NAMALWA (cell line): ENCODE measurements at regions not wholly inside any gene's neighbourhood (a gene's known extent, or its start where the extent isn't known, plus 50 kb on each side); places are given as distances from the start of the nearest gene placed in this dataset.

Source experiments
- DNase-seq: peaks from one replicate; pipeline ENCODE4 v3.0.0-alpha.2; 2015; ENCODE audit warnings: low spot score

DNA sequence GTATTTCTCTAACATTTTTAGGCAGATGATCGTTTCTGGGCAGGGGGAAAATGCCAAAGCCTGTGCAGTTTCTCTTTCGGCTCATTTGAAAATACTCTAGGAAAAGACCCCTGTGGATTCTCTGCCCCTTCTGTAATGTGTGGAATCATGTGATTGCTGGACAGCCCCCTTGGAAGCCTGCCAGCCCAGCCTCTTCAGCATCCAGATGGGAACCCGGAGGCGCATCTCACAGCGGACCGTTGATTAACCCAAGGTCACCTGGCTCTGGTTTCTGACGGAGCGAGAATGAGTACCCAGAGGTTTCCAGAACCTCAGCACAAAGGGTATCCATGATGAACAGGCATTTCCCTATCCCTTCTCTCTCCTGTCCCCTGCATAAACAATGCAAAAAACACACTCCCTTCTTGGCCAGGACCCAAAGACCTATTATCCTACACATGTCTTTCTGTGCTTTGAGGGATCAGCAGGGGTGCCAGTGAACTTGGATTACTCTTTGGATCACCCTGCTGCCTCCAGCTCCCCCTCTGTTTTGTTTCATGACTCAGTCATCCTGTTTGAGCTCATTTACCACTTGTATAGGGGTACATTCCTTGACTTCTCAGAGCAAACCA, 957.1 kb upstream of the RBFOX1 start:
- no peak for DNase-seq

DNA sequence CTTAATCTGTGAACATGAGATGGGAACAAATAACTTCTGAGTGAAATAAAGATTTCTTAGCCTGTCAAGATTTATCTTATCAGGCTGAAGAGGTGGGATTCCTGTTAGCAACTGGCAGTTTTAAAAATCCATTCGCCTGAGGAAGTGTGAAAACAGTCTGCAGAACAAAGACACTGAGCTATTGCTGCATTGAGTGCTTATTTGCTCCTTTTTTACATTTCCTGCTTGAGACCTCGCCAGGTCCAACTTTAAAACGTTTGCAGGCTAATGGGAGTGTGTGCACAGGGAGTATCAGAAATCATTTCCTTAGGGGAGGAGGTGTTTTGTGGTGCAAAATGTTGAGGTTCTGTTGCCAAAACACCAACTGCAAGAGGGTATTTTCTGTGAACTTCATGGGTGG, 957.8 kb upstream of the RBFOX1 start:
- no peak for DNase-seq

DNA sequence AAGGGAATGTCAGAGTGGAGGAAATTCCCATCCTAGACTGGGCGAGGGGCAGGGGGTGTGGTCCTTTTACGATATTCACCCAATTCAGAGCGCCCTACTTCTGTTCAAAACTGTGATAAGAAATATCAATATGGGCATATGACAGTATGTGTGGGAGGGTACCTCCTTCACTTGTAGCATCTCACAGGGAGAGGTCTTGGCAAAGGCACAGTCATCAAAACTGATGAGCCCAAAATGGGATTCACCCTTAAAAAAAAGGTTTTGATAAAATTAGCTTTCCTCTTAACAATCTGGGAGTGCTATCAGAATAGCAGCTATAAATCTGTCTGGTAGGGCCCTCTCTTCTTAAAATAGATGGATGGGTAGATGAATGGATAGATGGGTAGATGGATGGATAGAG, 967.8 kb upstream of the RBFOX1 start:
- no peak for DNase-seq

DNA sequence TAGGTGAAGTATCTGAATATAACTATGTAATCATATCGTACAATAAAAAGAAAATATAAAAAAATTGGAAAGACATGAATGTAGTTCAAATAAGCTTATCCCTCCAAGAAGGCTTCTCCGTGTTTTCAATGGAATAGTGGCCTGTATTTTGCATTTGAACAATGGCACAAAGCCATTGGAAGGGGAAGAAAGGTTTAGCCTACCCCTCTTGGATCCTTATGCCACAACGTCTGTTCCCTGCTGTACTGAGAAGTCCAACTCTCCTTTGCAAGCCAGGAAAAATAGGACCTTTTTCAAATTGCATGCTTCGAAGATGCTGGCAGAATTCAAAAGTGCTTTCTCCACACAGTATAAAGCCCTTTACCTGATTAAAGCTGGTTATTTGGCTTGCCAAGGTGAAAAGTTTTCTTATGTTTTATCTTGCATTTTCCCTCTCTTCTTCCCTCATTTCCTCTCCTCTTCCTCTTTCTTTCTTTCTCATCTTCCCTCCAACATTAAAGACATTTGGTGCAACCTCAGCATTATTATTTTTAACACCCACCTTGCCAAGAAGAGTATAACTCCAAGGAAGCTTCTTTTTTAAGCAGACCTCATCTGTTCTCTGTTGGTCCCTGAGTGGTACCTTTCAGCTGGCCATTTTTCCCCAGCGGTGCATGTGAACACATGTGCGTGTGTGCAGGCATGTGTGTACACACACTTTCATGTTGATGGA, 968.6 kb upstream of the RBFOX1 start:
- DNase-seq = no peak

DNA sequence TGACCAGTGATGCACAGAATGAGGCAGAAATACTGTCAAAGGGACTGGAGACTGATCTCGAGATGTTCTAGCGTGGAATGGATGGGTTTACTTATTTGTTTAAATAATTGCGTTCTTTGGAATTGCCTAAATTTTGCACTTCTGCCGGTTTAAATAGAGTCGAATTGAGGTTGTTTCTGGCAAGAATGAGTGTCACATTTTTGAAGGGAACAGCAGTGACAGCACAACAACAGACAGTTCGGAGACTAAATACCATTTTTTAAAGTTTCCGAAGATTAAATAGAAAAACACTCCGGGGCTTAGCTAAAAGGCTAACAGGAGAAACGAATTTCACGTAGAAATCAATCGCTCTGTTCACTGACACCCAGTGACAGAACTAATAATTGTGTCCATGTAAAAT, 969.2 kb upstream of the RBFOX1 start:
- DNase-seq = no peak

DNA sequence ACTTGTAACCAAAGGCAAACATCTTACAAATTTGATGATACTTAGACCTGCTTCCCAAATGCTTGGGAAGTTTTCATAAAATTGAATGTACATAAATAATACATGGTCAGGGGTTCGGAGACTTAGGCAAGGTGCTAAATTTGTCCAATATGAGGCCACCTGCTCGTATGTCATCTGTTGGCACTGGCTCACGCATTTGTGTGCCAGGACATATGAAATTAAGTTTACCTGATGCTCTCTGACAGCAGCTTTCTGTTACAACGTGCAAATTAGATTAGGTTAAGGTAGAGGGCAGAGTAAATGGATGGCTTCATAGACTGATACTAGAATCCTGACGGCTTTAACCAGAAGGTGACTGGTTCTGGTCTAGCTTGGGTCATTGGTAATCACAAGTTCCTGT, 970.3 kb upstream of the RBFOX1 start:
- DNase-seq = no peak

DNA sequence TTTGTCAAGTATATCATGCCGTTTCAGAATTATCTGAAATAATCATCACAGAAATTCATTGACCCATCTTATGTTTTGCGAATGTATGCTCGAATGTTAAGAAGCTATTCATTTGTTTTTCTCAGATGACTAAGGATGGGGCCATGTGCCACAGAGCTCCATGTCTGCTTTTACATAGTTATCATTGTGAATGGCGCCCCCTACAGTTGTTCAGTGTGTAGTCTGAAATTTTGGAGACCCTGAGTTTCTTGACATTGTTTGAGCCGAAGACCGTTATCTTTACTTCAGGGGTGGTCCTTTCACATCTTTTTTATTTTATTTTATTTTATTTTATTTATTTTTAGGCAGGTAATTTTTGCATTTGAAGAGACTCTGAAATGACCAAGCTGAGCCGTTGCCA, 972.0 kb upstream of the RBFOX1 start:
- DNase-seq = no peak

DNA sequence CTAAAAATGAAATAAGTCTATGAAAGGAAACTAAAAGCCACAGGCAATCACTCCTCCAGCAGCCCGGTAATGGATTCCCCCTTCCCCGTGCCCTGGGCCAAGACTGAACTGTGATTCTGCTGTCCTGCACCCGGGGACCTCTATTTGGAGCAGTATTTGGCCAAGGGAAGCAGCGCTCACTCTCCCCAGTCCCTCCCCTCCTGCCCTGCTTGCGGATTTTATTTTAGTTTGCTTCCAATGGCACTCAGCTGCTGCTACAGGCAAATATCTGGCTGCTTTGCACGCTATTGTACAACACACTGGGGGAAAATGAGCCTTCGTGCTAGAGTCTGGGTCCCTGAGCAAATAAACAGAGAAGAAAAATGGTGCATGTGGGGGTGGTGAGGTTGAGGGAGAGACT, 975.7 kb upstream of the RBFOX1 start:
- no peak for DNase-seq

DNA sequence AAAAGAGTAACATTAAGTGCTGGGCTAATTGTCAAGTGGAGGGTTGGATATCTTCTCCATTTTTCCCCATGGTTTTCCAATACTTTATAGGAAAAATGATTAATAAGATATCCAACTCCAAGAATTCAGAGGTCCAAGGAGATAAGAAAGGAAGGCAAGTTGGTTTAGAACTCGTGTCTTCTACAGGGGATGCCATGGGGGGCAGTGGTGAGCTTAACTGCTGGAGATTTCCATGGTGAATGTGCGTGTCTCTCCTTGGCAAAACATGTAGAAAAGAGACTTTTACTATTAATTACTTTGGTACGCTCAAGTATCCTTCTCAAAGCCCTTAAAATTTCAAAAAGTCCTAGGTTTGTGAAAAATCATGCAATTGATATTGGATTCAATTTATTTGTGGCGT, 982.9 kb upstream of the RBFOX1 start:
- no peak for DNase-seq

DNA sequence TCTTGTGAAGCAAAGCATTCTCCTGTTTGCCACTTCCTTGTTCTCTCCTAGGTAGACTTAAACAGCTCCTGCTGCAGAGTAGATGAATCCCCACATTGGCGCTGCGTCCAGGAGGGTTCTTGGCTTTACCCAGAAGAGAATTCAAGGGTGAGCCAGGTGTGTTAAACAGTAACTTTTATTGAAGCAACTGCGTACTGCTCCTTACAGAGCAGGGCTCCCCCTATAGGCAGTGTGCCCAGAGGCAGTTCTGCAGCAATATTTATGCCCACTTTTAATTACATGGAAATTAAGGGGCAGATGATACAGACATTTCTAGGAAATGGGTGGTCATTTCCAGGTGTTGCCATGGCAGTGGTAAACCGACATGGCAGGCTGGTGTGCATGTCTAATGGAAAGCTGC, 987.6 kb upstream of the RBFOX1 start:
- DNase-seq = no peak

DNA sequence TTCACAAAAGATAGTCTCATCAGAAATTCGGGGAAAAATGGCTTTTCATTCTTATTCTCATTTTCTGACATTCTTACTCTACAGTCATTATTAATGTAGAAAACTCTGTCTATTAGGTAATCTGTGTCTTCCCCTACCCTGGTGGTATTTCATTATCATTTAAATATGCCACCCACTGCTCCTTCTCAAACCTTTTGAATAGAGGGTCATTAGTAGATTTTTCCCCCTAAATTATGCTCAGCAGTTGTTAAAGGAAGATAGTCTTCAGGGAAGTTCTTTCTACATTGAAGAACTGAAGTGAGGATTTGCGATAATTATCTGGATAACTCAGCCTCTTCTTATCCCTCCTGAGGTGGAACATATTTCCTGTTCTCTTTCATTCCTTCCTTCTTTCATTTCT, 989.5 kb upstream of the RBFOX1 start:
- no peak for DNase-seq

DNA sequence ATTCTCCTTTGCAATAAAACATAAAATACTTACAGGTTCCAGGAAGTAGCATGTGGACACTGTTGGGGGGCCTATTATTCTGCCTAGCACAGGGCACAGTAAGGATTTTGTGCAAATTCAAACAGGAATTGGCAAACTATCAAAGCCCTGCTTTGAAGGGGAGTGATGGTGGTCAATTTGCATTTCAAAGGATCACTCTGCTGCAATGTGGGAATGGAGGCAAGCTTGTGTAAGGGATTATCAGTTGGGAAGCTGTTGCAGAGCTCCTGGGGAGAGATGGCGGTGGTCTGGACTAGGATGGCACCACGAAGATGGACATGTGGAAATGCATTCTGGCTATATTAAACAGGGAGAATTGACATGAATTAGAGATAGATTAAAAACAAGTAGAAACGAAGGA, 990.7 kb upstream of the RBFOX1 start:
- DNase-seq = no peak

DNA sequence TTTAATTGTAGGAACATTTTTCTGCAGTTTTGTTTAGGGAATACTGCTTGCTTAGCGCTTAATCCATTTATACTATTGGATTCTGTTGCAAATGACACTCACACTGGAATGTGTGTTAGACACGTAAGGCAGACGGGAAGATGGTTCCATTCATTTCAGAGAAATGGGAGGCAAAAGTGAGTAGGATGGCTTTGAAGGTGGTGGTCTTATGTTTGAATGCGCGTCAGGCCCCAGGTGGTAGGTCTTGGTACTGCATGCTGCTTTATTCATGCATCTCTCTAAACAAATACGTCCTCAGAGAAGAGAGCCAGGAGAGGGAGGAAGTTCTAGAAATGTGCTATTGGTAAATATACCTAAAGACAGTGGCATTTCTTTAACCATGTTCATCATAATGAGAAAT, 997.6 kb upstream of the RBFOX1 start:
- peak; percentile 42 for DNase-seq

DNA sequence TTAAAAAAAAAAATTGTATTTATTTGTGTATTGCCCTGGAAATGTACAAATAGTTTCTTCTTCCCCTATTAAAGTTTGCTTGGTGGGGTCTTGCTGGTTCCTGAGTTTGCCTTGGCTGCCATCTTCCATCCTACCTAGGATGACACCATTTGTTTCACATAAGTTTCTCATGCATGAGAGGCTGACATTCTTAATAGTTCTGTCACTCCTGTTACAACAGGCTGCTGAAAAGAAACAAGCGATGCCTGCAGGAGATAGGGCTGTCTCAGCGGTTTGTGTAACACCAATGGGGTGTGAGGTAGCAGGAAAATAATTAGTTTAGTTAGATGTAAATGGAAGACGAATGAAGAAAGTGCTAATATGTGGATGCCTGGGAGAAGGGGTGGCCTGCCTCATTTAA, 1000.9 kb upstream of the RBFOX1 start:
- DNase-seq = no peak

DNA sequence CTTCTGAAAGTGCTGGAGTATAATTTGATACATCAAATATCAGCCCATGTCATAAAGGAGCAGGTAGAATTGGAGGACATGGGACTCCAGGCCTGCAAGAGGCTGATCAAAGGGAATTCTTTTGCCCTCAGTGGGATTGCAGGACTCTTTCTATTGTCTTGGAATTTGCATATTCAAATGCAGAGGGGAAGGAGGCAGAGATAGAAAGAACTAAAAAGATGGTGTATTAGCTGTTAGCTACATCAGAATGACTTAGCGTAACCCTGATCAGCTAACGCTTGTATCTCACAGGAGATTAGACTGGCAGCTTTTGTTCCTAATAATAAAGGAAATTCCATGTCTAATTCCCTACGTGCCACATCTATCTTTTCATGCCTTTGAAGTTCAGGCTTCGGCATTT, 1014.7 kb upstream of the RBFOX1 start:
- no peak for DNase-seq

DNA sequence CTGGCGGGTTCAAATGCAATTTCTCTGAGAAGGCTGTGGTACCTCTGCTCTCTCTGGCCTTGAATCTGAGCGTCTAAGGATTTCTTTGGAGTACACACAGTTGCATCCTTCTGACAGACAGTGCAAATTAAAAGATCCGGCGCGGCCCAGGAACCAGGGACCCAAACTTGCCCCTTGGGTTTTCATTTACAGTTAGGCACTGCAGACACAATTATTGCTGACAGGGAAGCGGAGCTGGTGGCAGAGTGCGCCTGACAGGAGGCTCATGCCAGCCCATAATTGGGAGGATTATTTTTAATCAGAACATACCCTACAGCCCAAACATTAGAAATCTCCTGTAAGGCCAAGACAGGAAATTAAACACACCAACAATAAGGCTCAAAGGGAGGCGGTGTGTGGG, 1023.4 kb upstream of the RBFOX1 start:
- no peak for DNase-seq

DNA sequence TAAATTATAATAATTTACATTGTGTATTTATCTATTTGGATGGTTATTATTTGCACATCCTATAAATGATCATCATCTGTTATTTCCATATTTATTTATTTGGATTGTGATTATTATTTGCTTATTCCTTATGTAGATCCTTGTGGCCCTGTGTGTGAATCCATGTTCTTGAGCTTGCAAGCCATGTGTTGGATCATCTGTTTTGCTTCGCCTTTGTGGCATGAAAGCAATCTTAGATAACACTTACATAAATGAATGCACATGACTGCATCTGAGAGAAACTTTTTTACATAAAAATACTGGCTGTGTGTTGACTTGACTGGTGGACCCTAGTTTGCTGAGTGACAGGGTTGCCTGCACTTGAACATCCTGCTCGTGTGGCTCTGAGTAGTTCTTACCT, 1024.5 kb upstream of the RBFOX1 start:
- no peak for DNase-seq

DNA sequence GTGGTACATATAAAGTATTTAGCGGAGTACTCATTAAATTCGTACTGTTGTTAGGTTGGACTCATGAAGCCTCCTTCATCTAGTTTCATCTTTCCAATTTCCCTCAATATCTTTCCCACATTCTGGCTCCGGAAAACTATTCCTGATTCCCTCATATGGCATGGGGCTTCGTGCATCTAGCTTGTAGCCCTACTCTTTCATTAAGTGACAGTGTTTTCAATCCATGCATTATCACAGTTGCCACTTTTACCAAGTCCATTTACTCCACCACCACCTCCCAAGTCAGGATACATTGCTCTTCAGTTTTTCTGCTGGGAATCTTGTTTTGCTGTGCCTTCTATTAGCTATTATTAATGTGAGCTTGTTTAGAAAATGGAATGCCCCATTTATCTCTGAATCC, 1032.1 kb upstream of the RBFOX1 start:
- no peak for DNase-seq

DNA sequence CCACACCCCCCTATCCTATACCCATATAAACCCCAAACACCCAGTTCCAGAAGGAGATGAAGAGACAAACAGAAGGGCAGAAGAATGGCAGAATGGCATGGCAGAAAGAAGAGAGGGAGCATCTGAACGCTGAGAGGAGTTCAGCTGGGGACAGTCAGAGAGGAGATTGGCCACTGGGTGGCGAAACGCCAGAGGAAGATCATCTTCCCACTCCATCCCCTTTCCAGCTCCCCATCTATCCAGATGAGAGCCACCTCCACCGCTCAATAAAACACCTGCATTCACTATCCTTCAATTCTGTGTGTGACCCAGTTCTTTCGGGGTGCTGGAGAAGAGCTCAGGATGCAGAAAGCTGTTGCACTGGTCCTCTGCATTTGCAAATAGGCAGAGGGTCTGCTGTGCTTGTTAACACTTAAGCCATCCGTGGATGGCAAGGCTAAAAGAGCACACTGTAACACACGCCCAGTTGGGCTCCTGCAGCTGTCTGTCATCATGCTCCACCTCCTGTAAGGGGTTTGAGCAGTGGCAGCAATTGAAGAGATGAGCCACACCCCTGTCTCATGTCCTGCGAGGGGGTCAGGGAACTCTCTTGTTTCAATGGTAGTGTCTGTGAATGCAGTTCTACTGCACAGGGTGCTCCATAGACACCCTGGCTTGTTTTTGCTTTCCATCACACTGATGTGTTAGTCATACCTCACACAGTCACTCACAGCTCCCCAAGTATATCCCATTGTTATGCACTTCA, 1034.8 kb upstream of the RBFOX1 start:
- DNase-seq = no peak

DNA sequence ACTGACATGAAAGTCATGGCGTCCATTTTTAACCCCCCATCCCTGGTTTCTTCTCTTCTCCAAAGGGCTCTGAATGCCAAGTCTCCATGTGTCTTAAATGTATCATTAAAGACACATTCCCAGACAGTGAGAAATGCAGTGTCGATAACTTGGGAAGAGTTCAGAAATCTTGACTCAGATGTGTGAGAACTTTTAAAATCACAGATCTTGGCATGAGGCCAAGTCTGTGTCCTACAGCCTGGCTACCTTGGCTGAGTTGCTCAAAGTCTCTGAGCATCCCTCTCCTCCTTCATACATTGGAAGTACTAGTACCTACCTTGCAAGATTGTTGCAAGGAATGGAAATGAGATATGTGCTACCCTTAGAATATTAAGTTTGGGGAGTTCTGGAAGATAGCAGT, 1046.5 kb upstream of the RBFOX1 start:
- no peak for DNase-seq

DNA sequence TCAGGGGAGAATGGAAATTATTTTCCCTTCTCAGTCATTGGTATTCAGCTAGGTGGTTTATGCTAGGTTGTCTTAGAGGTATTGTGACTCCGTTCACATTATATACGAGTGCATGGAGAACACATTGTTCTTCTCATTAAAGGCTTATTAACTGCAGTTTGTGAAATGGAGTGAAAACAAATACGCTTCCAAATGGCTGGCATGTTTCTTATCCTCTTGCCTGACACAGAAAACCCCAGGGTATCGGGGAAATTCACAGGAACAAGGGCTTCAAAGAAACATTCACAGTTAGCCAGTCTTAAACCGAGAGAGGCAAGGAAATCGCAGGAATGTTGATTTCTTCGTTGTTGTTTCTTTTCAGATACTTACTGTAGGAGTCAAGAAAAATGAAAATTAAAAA, 1047.9 kb upstream of the RBFOX1 start:
- no peak for DNase-seq

DNA sequence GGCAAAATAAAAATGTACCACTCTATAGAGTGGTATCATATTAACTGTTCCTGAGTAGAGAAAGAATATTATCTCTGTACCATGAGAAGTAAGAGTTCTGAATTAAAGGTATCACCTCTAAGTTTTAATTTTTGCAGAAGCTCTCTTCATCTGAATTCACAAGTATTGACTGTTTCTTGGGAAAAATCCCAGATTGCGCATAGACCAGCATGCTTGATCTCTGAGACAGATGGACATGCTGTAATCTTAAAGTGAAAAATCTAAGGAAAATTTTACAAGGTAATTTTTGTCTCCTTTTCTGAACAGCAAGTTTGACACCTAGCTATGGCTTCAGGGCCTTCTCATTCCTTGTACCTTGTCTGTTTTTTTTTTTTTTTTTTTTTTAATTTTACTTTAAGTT, 1050.7 kb upstream of the RBFOX1 start:
- DNase-seq = no peak

DNA sequence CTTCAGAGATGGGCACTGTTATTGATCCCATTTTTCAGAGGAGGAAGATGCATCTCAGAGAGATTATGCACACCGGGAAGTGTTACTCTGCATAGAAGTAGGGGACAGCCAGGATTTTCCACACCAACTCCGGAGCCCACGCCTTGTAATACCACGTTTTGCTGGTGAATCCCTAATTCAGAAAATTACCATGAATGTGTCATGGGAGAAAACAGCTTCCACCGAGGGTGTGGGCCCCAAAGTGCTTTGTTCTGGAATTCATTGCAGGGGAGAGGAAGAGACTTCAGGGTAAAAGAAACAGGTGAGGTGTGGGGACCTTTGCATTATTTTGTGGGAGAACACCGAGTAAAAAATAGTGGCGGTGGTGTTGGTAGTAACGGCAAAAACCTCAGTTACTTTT, 1051.4 kb upstream of the RBFOX1 start:
- no peak for DNase-seq

DNA sequence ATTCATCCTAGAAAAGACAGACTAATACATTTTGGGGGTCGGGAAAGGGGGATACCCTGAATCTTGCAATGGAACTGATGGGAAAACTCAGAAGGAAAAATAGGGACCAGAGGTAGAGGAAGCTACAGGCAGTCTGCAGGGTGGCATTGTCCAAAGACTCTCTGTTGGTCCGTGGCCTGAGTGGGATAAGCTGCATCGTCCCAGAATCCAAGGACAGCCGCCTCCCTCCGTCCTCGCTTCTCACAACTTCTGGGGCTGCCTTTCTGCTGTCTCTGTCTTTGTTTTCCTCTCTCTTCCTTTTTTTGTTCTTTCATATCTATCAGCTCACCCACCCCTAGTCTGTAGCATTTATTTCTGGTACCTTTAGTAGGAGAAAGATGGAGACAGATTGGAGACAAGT, 1052.6 kb upstream of the RBFOX1 start:
- DNase-seq = no peak
